H1 (cell line): ENCODE measurements at regions not wholly inside any gene's neighbourhood (a gene's known extent, or its start where the extent isn't known, plus 50 kb on each side); places are given as distances from the start of the nearest gene placed in this dataset.

ENCODE experiments used
- CTCF ChIA-PET: fragments of 300-600 bp; sonication (Branson Sonifier 250); formaldehyde crosslinking; loops from one replicate; lab custom pipeline; 2021; ENCODE audit not compliant: partially characterized antibody; lab: Charles Lee
- POLR2A ChIA-PET: fragments of 300-600 bp; sonication (Branson Sonifier 250); formaldehyde crosslinking; loops from one replicate; lab custom pipeline; 2021; ENCODE audit warnings: inconsistent platforms; ENCODE audit not compliant: partially characterized antibody; lab: Charles Lee
- DNase-seq, 2 experiments: peaks; one replicate each; pipeline versions ENCODE4 v3.0.0 to v3.0.0-alpha.2; 2010 to 2022; ENCODE audit warnings: low spot score in 2 of 2, low read depth in 1 of 2, mixed read lengths in 1 of 2
- FAIRE-seq: peaks from 2 replicates; lab custom pipeline; 2011; peaks lifted over from hg19 to GRCh38; lab: Jason Lieb, UNC
- H2AFZ ChIP-seq: 2 replicates; pipeline ENCODE4 v1.8.1; 2012; ENCODE audit warnings: low read length, inconsistent platforms
- H2AK5ac ChIP-seq: 2 replicates; pipeline ENCODE4 v1.6.1; 2013; ENCODE audit warnings: low read depth, low read length
- H2BK120ac ChIP-seq: replicated peaks from 2 replicates; pipeline ENCODE3; 2013; ENCODE audit warnings: low read depth, low read length, inconsistent platforms
- H2BK12ac ChIP-seq: 2 replicates; pipeline ENCODE4 v1.6.1; 2013; ENCODE audit warnings: low read depth, low read length
- H2BK15ac ChIP-seq: 2 replicates; pipeline ENCODE4 v1.6.1; 2013; ENCODE audit warnings: low read length
- H2BK20ac ChIP-seq: 2 replicates; pipeline ENCODE4 v1.6.1; 2013; ENCODE audit warnings: low read length
- H2BK5ac ChIP-seq: 2 replicates; pipeline ENCODE4 v1.6.1; 2013; ENCODE audit warnings: low read depth, low read length
- H3K14ac ChIP-seq: 2 replicates; pipeline ENCODE4 v1.6.1; 2013; ENCODE audit warnings: inconsistent platforms; ENCODE audit not compliant: insufficient read length
- H3K18ac ChIP-seq: 2 replicates; pipeline ENCODE4 v1.6.1; 2013; ENCODE audit warnings: low read length; ENCODE audit errors: extremely low read depth
- H3K23ac ChIP-seq: 2 replicates; pipeline ENCODE4 v1.6.1; 2013; ENCODE audit warnings: inconsistent platforms; ENCODE audit not compliant: insufficient read length
- H3K23me2 ChIP-seq: 2 replicates; pipeline ENCODE4 v1.6.1; 2013; ENCODE audit warnings: low read depth, low read length
- H3K27ac ChIP-seq: 2 replicates; pipeline ENCODE4 v1.6.1; 2011; ENCODE audit warnings: low read depth, low read length, inconsistent platforms
- H3K27me3 ChIP-seq, 4 experiments: replicated peaks in 1 of 4; 1 replicate in 1 of 4; 2 replicates in 3 of 4; pipeline versions ENCODE4 v1.6.1 to v1.8.1; 2011 to 2013; ENCODE audit warnings: low read length in 3 of 4, mild to moderate bottlenecking in 3 of 4, inconsistent platforms in 2 of 4, mixed read lengths in 2 of 4, moderate library complexity in 1 of 4; ENCODE audit not compliant: control insufficient read depth in 3 of 4, insufficient read depth in 3 of 4; ENCODE audit errors: extremely low read depth in 1 of 4
- H3K36me3 ChIP-seq, 4 experiments: 2 replicates each; pipeline versions ENCODE4 v1.6.1 to v1.8.1; 2011 to 2013; ENCODE audit warnings: mild to moderate bottlenecking in 4 of 4, low read length in 3 of 4, moderate library complexity in 2 of 4, control low read depth in 1 of 4, inconsistent platforms in 1 of 4; ENCODE audit not compliant: insufficient read depth in 4 of 4, control insufficient read depth in 2 of 4
- H3K4ac ChIP-seq: replicated peaks from 2 replicates; pipeline ENCODE3; 2013; ENCODE audit warnings: low read length, low read depth, mixed read lengths, inconsistent platforms; ENCODE audit not compliant: insufficient read length
- H3K4me1 ChIP-seq, 4 experiments: replicated peaks in 1 of 4; 1 replicate in 1 of 4; 2 replicates in 3 of 4; pipeline versions ENCODE4 v1.6.1 to v1.8.1; 2011 to 2013; ENCODE audit warnings: low read length in 3 of 4, inconsistent platforms in 2 of 4, mixed read lengths in 1 of 4; ENCODE audit not compliant: insufficient read depth in 4 of 4, control insufficient read depth in 3 of 4
- H3K4me2 ChIP-seq, 2 experiments: 2 replicates each; pipeline versions ENCODE4 v1.6.1 to v1.8.1; 2011 to 2013; ENCODE audit warnings: low read depth in 2 of 2, low read length in 2 of 2, control low read depth in 1 of 2, inconsistent platforms in 1 of 2, mild to moderate bottlenecking in 1 of 2; ENCODE audit not compliant: insufficient read depth in 1 of 2
- H3K4me3 ChIP-seq, 4 experiments: fragments of 200-600, 300-600 bp in 1 of 4; sonication (generic), shearing (Covaris generic), sonication (Bioruptor Twin) in 1 of 4; 2 replicates each; pipeline versions ENCODE4 v1.5.1 to v1.8.1; 2011 to 2016; ENCODE audit warnings: low read length in 4 of 4, low read depth in 3 of 4, control low read depth in 2 of 4, inconsistent platforms in 2 of 4, mild to moderate bottlenecking in 2 of 4, mixed read lengths in 1 of 4, moderate library complexity in 1 of 4; ENCODE audit not compliant: insufficient read depth in 2 of 4; ENCODE audit errors: extremely low read depth in 1 of 4
- H3K56ac ChIP-seq: replicated peaks from 2 replicates; pipeline ENCODE3; 2013; ENCODE audit warnings: low read depth, mild to moderate bottlenecking, mixed read lengths, low read length, inconsistent platforms; ENCODE audit not compliant: insufficient read length
- H3K79me1 ChIP-seq: 2 replicates; pipeline ENCODE4 v1.6.1; 2013; ENCODE audit warnings: low read depth, low read length, control low read depth
- H3K79me2 ChIP-seq, 2 experiments: 2 replicates each; pipeline versions ENCODE4 v1.6.1 to v1.8.1; 2012 to 2013; ENCODE audit warnings: low read length in 2 of 2, mild to moderate bottlenecking in 2 of 2, inconsistent platforms in 1 of 2; ENCODE audit not compliant: insufficient read depth in 2 of 2, control insufficient read depth in 1 of 2
- H3K9ac ChIP-seq, 4 experiments: replicated peaks in 1 of 4; 1 replicate in 1 of 4; 2 replicates in 3 of 4; pipeline versions ENCODE4 v1.6.1 to v1.8.1; 2011 to 2013; ENCODE audit warnings: low read depth in 3 of 4, low read length in 3 of 4, control low read depth in 2 of 4, mild to moderate bottlenecking in 2 of 4, moderate library complexity in 2 of 4, inconsistent platforms in 1 of 4; ENCODE audit errors: extremely low read depth in 1 of 4
- H3K9me3 ChIP-seq, 2 experiments: 2 replicates each; pipeline versions ENCODE4 v1.6.1 to v1.8.1; 2012 to 2013; ENCODE audit warnings: mild to moderate bottlenecking in 2 of 2, moderate library complexity in 2 of 2, control low read depth in 1 of 2, inconsistent platforms in 1 of 2, low read depth in 1 of 2, low read length in 1 of 2, mixed read lengths in 1 of 2; ENCODE audit not compliant: insufficient read depth in 2 of 2
- H4K20me1 ChIP-seq, 2 experiments: replicated peaks in 1 of 2; 2 replicates each; pipeline versions ENCODE3 to v1.8.1; 2011 to 2013; ENCODE audit warnings: inconsistent platforms in 2 of 2, low read length in 2 of 2, mild to moderate bottlenecking in 1 of 2; ENCODE audit not compliant: insufficient read depth in 2 of 2, control insufficient read depth in 1 of 2
- H4K5ac ChIP-seq: 2 replicates; pipeline ENCODE4 v1.6.1; 2013; ENCODE audit warnings: low read length, low read depth, mixed read lengths, inconsistent platforms; ENCODE audit not compliant: insufficient read length
- H4K8ac ChIP-seq: 2 replicates; pipeline ENCODE4 v1.8.0; 2013; ENCODE audit warnings: mild to moderate bottlenecking, moderate library complexity, low read length, inconsistent platforms; ENCODE audit not compliant: insufficient read depth; ENCODE audit errors: extremely low read depth
- H4K91ac ChIP-seq: replicated peaks from 2 replicates; pipeline ENCODE3; 2013; ENCODE audit warnings: low read length, mixed read lengths, inconsistent platforms; ENCODE audit not compliant: insufficient read length
- ATF3 ChIP-seq: IDR thresholded peaks from 2 replicates; pipeline ENCODE4 v1.6.1; 2011; ENCODE audit warnings: low read depth, mild to moderate bottlenecking, low read length; ENCODE audit not compliant: insufficient read depth
- BCL11A ChIP-seq, 2 experiments: IDR thresholded peaks; one replicate each; pipeline ENCODE4 v1.6.1; 2011; ENCODE audit warnings: low read depth in 2 of 2, low read length in 2 of 2, mild to moderate bottlenecking in 2 of 2
- CBX5 ChIP-seq: fragments of 300-800, 300-1000 bp; sonication (generic); IDR thresholded peaks from 2 replicates; pipeline ENCODE4 v1.7.1; 2016; ENCODE audit warnings: antibody characterized with exemption, low read length, low read depth
- CHD2 ChIP-seq: IDR thresholded peaks from 2 replicates; pipeline ENCODE4 v1.6.1; 2012; ENCODE audit warnings: low read length, improper control_type of control experiment
- EGR1 ChIP-seq: IDR thresholded peaks from 2 replicates; pipeline ENCODE4 v1.6.1; 2011; ENCODE audit warnings: low read depth, low read length, borderline replicate concordance
- EZH2 ChIP-seq: fragments of 200-600 bp; sonication (generic); IDR thresholded peaks from 2 replicates; pipeline ENCODE4 v1.7.1; 2012; ENCODE audit warnings: low read depth, mild to moderate bottlenecking, moderate library complexity, low read length, inconsistent platforms; ENCODE audit not compliant: severe bottlenecking
- HDAC6 ChIP-seq: IDR thresholded peaks from one replicate; pipeline ENCODE4 v1.7.1; 2012; ENCODE audit warnings: low read depth, mild to moderate bottlenecking, inconsistent platforms, low read length, moderate library complexity
- JUND ChIP-seq: IDR thresholded peaks from 2 replicates; pipeline ENCODE4 v1.6.1; 2011; ENCODE audit warnings: mild to moderate bottlenecking, improper control_type of control experiment, low read length
- KDM4A ChIP-seq: IDR thresholded peaks from one replicate; pipeline ENCODE4 v1.7.1; 2012; ENCODE audit warnings: low read depth, mild to moderate bottlenecking, moderate library complexity, low read length, inconsistent platforms; ENCODE audit not compliant: severe bottlenecking
- NANOG ChIP-seq: IDR thresholded peaks from 2 replicates; pipeline ENCODE4 v1.6.1; 2011; ENCODE audit warnings: low read length, low read depth, mild to moderate bottlenecking, inconsistent platforms; ENCODE audit not compliant: insufficient read depth, poor library complexity, severe bottlenecking
- NRF1 ChIP-seq: IDR thresholded peaks from 2 replicates; pipeline ENCODE4 v1.6.1; 2011; ENCODE audit warnings: mild to moderate bottlenecking, low read depth, low read length, improper control_type of control experiment
- POLR2A ChIP-seq, 2 experiments: IDR thresholded peaks; 1 replicate in 1 of 2; 2 replicates in 1 of 2; pipeline ENCODE4 v1.6.1; 2011; ENCODE audit warnings: low read depth in 2 of 2, low read length in 2 of 2, mild to moderate bottlenecking in 2 of 2; ENCODE audit errors: control extremely low read depth in 1 of 2
- SAP30 ChIP-seq: fragments of 300-600 bp; sonication (generic); IDR thresholded peaks from 2 replicates; pipeline ENCODE4 v1.7.1; 2012; ENCODE audit warnings: low read length, moderate library complexity, mild to moderate bottlenecking, inconsistent platforms; ENCODE audit not compliant: insufficient read depth, insufficient replicate concordance
- SP2 ChIP-seq: IDR thresholded peaks from 2 replicates; pipeline ENCODE4 v1.6.1; 2012; ENCODE audit warnings: mild to moderate bottlenecking, low read length, inconsistent platforms
- YY1 ChIP-seq: IDR thresholded peaks from 2 replicates; pipeline ENCODE4 v1.6.1; 2011; ENCODE audit warnings: low read depth, mild to moderate bottlenecking, low read length
- WGBS, 2 experiments: shearing (Covaris generic) in 1 of 2; methylation state at CpG; one replicate each; pipeline versions ENCODE4 v1.1.6 to v1.1.7; 2013 to 2015; ENCODE audit warnings: low lambda C conversion rate in 2 of 2, mixed read lengths in 2 of 2, inconsistent platforms in 1 of 2, low coverage in 1 of 2, missing lambda C conversion rate in 1 of 2; ENCODE audit not compliant: insufficient replicate concordance in 2 of 2, insufficient coverage in 1 of 2, insufficient read length in 1 of 2; ENCODE audit errors: extremely low coverage in 1 of 2, missing lambda C conversion rate in 1 of 2; 5-methylcytosine and 5-hydroxymethylcytosine counted together

DNA sequence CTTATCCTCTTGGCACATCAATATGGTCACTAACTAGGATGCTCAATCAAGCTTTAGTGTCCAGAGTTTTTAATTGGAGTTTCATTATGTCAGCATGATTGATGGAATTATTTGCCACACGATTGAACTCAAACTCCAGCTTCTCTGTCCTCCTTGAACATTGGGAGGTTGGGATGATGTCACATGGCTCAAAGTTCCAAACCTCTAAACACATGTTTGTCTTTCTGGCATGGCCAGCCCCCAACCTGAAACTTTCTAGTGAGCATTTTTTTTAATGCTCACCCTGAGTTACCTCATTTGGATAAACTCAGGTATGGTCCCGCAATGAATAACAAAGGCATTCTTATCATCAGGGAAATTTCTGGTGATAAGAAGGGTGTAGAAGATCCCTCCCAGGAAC lies 86.0 kb downstream of the RHOU start:
- H3K4me3 ChIP-seq = no peak overlapping the region
- H2AK5ac ChIP-seq = no peak overlapping the region
- CTCF ChIA-PET = interaction anchor here (0.6 kb wide), 1 partner anchor 16 kb away, joined by 4 read pairs; no protein-coding TSS in a partner anchor
- no peaks in the 10 kb centered on the region for H3K4me1 ChIP-seq
- POLR2A ChIA-PET = no interaction called here
- no peak overlapping the region for H3K18ac ChIP-seq
- no peak overlapping the region for H2BK120ac ChIP-seq
- no peaks in the 10 kb centered on the region for H3K79me1 ChIP-seq
- no peak overlapping the region for H4K8ac ChIP-seq
- H3K14ac ChIP-seq = no peak overlapping the region
- no peak overlapping the region for H3K27ac ChIP-seq
- DNase-seq (peak in 1 of 2 experiments; percentile 1), FAIRE-seq (no peak)
- 49% methylated on average over 2 of the region's 2 CpGs; no CpG with 5 or more reads in 1 of the 2 experiments for WGBS, 2 experiments
- H3K36me3 ChIP-seq = no peaks in the 10 kb centered on the region
- no peak overlapping the region for H3K23ac ChIP-seq
- no peak overlapping the region for H3K4ac ChIP-seq
- no peaks in the 10 kb centered on the region for H3K79me2 ChIP-seq
- H2BK15ac ChIP-seq = no peak overlapping the region
- no peaks in the 10 kb centered on the region for H4K20me1 ChIP-seq
- no peak overlapping the region for H2BK12ac ChIP-seq
- H3K23me2 ChIP-seq = no peaks in the 10 kb centered on the region
- no peak overlapping the region for H3K9ac ChIP-seq
- H3K56ac ChIP-seq = no peak overlapping the region
- no peak overlapping the region for H4K5ac ChIP-seq
- no peaks in the 10 kb centered on the region for H3K27me3 ChIP-seq
- no peak overlapping the region for H2BK5ac ChIP-seq
- no peak overlapping the region for H2BK20ac ChIP-seq
- no peak overlapping the region for H2AFZ ChIP-seq
- no peak overlapping the region for H3K4me2 ChIP-seq
- no peaks in the 10 kb centered on the region for H3K9me3 ChIP-seq
- no peak overlapping the region for H4K91ac ChIP-seq
- TF ChIP-seq SP2 = no peak
- no peak for TF ChIP-seq BCL11A (IDR thresholded peaks at IDR 0.05; ENCODE audit: low read depth in 2 of 2, low read length in 2 of 2)
- TF ChIP-seq ATF3 = no peak
- TF ChIP-seq SAP30 = no peak
- TF ChIP-seq CHD2 = no peak
- no peak for TF ChIP-seq CBX5
- TF ChIP-seq YY1 = no peak
- TF ChIP-seq NANOG = no peak
- TF ChIP-seq EZH2 = no peak
- TF ChIP-seq NRF1 = no peak
- no peak for TF ChIP-seq JUND
- TF ChIP-seq EGR1 = no peak
- no peak for TF ChIP-seq KDM4A
- no peak for TF ChIP-seq POLR2A (IDR thresholded peaks at IDR 0.05; ENCODE audit: control extremely low read depth in 1 of 2, low read depth in 2 of 2, low read length in 2 of 2)
- TF ChIP-seq HDAC6 = no peak
